CD14-positive monocyte (primary cell): ENCODE measurements at regions not wholly inside any gene's neighbourhood (a gene's known extent, or its start where the extent isn't known, plus 50 kb on each side); places are given as distances from the start of the nearest gene placed in this dataset.

ENCODE experiments used
- DNase-seq, 3 donors: peaks; one replicate each; pipeline ENCODE4 v3.0.0-alpha.2; 2011 to 2022
- H2AFZ ChIP-seq: 2 replicates; pipeline ENCODE4 v1.6.0; 2012; ENCODE audit warnings: mild to moderate bottlenecking, low read depth, low read length, inconsistent platforms; ENCODE audit not compliant: insufficient read depth, poor library complexity, severe bottlenecking
- H3K27ac ChIP-seq, 2 donors: 1 replicate in 1 of 2; 2 replicates in 1 of 2; pipeline ENCODE4 v1.5.1; 2012 to 2013; ENCODE audit warnings: low read length in 2 of 2, control low read depth in 1 of 2, inconsistent platforms in 1 of 2, low read depth in 1 of 2, mild to moderate bottlenecking in 1 of 2
- H3K27me3 ChIP-seq, 2 donors: one replicate each; pipeline versions ENCODE4 v1.6.0 to v1.6.1; 2011 to 2013; ENCODE audit warnings: low read length in 2 of 2; ENCODE audit not compliant: control insufficient read depth in 2 of 2, insufficient read depth in 2 of 2
- H3K36me3 ChIP-seq, 2 donors: replicated peaks in 1 of 2; 1 replicate in 1 of 2; 2 replicates in 1 of 2; pipeline versions ENCODE4 v1.5.1 to v1.6.1; 2012 to 2013; ENCODE audit warnings: low read length in 2 of 2, control low read depth in 1 of 2, inconsistent platforms in 1 of 2, mild to moderate bottlenecking in 1 of 2; ENCODE audit not compliant: insufficient read depth in 2 of 2, control insufficient read depth in 1 of 2
- H3K4me1 ChIP-seq, 2 donors: 1 replicate in 1 of 2; 2 replicates in 1 of 2; pipeline versions ENCODE4 v1.5.1 to v1.6.1; 2012 to 2013; ENCODE audit warnings: low read length in 2 of 2, control low read depth in 1 of 2, inconsistent platforms in 1 of 2, mild to moderate bottlenecking in 1 of 2, moderate library complexity in 1 of 2; ENCODE audit not compliant: insufficient read depth in 2 of 2, control insufficient read depth in 1 of 2
- H3K4me2 ChIP-seq: replicated peaks from 2 replicates; pipeline ENCODE3; 2012; ENCODE audit warnings: low read length, moderate library complexity, mild to moderate bottlenecking; ENCODE audit not compliant: poor library complexity, severe bottlenecking; ENCODE audit errors: extremely low read depth
- H3K4me3 ChIP-seq, 3 experiments: fragments of 200-600 bp in 1 of 3; sonication (generic) in 1 of 3; replicated peaks in 1 of 3; 1 replicate in 2 of 3; 2 replicates in 1 of 3; pipeline ENCODE4 v1.5.1; 2011 to 2013; ENCODE audit warnings: low read length in 3 of 3, mild to moderate bottlenecking in 3 of 3, control low read depth in 2 of 3, low read depth in 2 of 3, inconsistent platforms in 1 of 3, moderate library complexity in 1 of 3
- H3K79me2 ChIP-seq: 2 replicates; pipeline ENCODE4 v1.6.0; 2012; ENCODE audit warnings: mild to moderate bottlenecking, control low read depth, inconsistent platforms, low read length, moderate library complexity; ENCODE audit not compliant: insufficient read depth
- H3K9ac ChIP-seq: 2 replicates; pipeline ENCODE4 v1.6.0; 2017; ENCODE audit warnings: low read length, mild to moderate bottlenecking; ENCODE audit not compliant: insufficient read depth, poor library complexity, severe bottlenecking
- H3K9me3 ChIP-seq, 2 donors: replicated peaks in 1 of 2; 1 replicate in 1 of 2; 2 replicates in 1 of 2; pipeline versions ENCODE4 v1.5.1 to v1.6.1; 2012 to 2013; ENCODE audit warnings: low read length in 2 of 2, control low read depth in 1 of 2; ENCODE audit not compliant: control insufficient read depth in 1 of 2, insufficient read depth in 1 of 2
- H4K20me1 ChIP-seq: 2 replicates; pipeline ENCODE4 v1.6.0; 2012; ENCODE audit warnings: mild to moderate bottlenecking, low read length, control low read depth, moderate library complexity; ENCODE audit not compliant: insufficient read depth
- H3K27ac Mint-ChIP-seq, 7 donors: one replicate each; pipeline ENCODE4 v1.8.0; 2020; ENCODE audit warnings: mild to moderate bottlenecking in 7 of 7, mixed read lengths in 7 of 7, moderate library complexity in 6 of 7, inconsistent platforms in 2 of 7
- H3K27me3 Mint-ChIP-seq, 3 donors: one replicate each; pipeline ENCODE4 v1.8.0; 2021 to 2022; ENCODE audit warnings: low read depth in 3 of 3, mild to moderate bottlenecking in 3 of 3, mixed read lengths in 3 of 3, moderate library complexity in 3 of 3, inconsistent platforms in 1 of 3
- H3K36me3 Mint-ChIP-seq, 2 donors: one replicate each; pipeline ENCODE4 v1.8.0; 2020; ENCODE audit warnings: mixed read lengths in 2 of 2, inconsistent platforms in 1 of 2, mild to moderate bottlenecking in 1 of 2
- H3K4me1 Mint-ChIP-seq: one replicate; pipeline ENCODE4 v1.8.0; 2020; ENCODE audit warnings: mild to moderate bottlenecking, mixed read lengths
- H3K4me3 Mint-ChIP-seq, 2 donors: one replicate each; pipeline ENCODE4 v1.8.0; 2020; ENCODE audit warnings: mild to moderate bottlenecking in 2 of 2, mixed read lengths in 2 of 2, moderate library complexity in 1 of 2
- H3K9me3 Mint-ChIP-seq, 7 donors: one replicate each; pipeline ENCODE4 v1.8.0; 2020 to 2022; ENCODE audit warnings: mixed read lengths in 7 of 7, mild to moderate bottlenecking in 6 of 7, moderate library complexity in 6 of 7, inconsistent platforms in 2 of 7
- CTCF ChIP-seq: fragments of 200-600 bp; IDR thresholded peaks from one replicate; pipeline ENCODE4 v1.8.0; 2022; ENCODE audit warnings: antibody characterized with exemption, mild to moderate bottlenecking
- WGBS: methylation state at CpG from one replicate; pipeline ENCODE4 v1.1.5; 2013; ENCODE audit warnings: missing lambda C conversion rate; ENCODE audit not compliant: insufficient coverage; 5-methylcytosine and 5-hydroxymethylcytosine counted together
- intact Hi-C, 2 donors: fragments of 100-400 bp; cut with micrococcal nuclease; formaldehyde crosslinking; loops; one replicate each; pipeline versions ENCODE4 v1.15.0 to v1.15.1; 2023

GRCh38 chr7:36029311-36029710 is 123.7 kb upstream of the EEPD1 start:
- H3K79me2 ChIP-seq: no peaks in the 10 kb centered on the region
- H3K27me3 ChIP-seq: peaks cover 0 to 2% of the 10 kb centered on the region in 2 donors
- H2AFZ ChIP-seq: no peak overlapping the region
- DNase-seq: no peak
- no peaks in the 10 kb centered on the region for H3K9me3 ChIP-seq
- H3K4me2 ChIP-seq: no peak overlapping the region
- H3K4me3 Mint-ChIP-seq: no peak overlapping the region
- no peaks in the 10 kb centered on the region for H3K36me3 ChIP-seq
- H3K9me3 Mint-ChIP-seq: peaks cover 0 to 3% (median 0%) of the 10 kb centered on the region in 7 donors
- no peaks in the 10 kb centered on the region for H3K4me1 Mint-ChIP-seq
- no peak overlapping the region for H3K27ac ChIP-seq
- H3K27ac Mint-ChIP-seq: no peak overlapping the region
- TF ChIP-seq CTCF: no peak
- H3K4me1 ChIP-seq: no peaks in the 10 kb centered on the region
- intact Hi-C loops: no loop called here
- no peak overlapping the region for H3K4me3 ChIP-seq
- no peaks in the 10 kb centered on the region for H3K36me3 Mint-ChIP-seq
- no peaks in the 10 kb centered on the region for H4K20me1 ChIP-seq
- H3K27me3 Mint-ChIP-seq: peaks cover 6 to 12% (median 7%) of the 10 kb centered on the region in 3 donors
- H3K9ac ChIP-seq: no peak overlapping the region
- WGBS: 68% methylated on average over 2 of the region's 4 CpGs

- 88% methylated on average over 1 of the region's 3 CpGs for WGBS
- intact Hi-C loops: no loop called here
- H3K36me3 Mint-ChIP-seq: no peaks in the 10 kb centered on the region
These were observed 123.1 kb upstream of the EEPD1 start for GRCh38 chr7:36029853-36030515.

More at GRCh38 chr7:36029853-36030515, 123.1 kb upstream of the EEPD1 start:
- no peaks in the 10 kb centered on the region for H4K20me1 ChIP-seq
- peaks cover 0 to 2% of the 10 kb centered on the region in 2 donors for H3K27me3 ChIP-seq
- H3K4me3 Mint-ChIP-seq: no peak overlapping the region
- no peaks in the 10 kb centered on the region for H3K36me3 ChIP-seq
- no peak for DNase-seq
- H3K4me3 ChIP-seq: no peak overlapping the region
- no peaks in the 10 kb centered on the region for H3K4me1 ChIP-seq
- no peak overlapping the region for H3K4me2 ChIP-seq
- no peak overlapping the region for H3K27ac ChIP-seq
- no peak overlapping the region for H3K9ac ChIP-seq
- TF ChIP-seq CTCF: no peak
- no peak overlapping the region for H3K27ac Mint-ChIP-seq
- H3K4me1 Mint-ChIP-seq: no peaks in the 10 kb centered on the region
- no peak overlapping the region for H2AFZ ChIP-seq
- peaks cover 0 to 3% (median 0%) of the 10 kb centered on the region in 7 donors for H3K9me3 Mint-ChIP-seq
- peaks cover 6 to 12% (median 7%) of the 10 kb centered on the region in 3 donors for H3K27me3 Mint-ChIP-seq
- no peaks in the 10 kb centered on the region for H3K79me2 ChIP-seq
- H3K9me3 ChIP-seq: no peaks in the 10 kb centered on the region
